Lower leg skin (tissue), 4 donors: ENCODE measurements at regions not wholly inside any gene's neighbourhood (a gene's known extent, or its start where the extent isn't known, plus 50 kb on each side); places are given as distances from the start of the nearest gene placed in this dataset.

Source experiments
- DNase-seq, 2 donors: peaks; one replicate each; pipeline ENCODE4 v3.0.0-alpha.2; 2019; ENCODE audit warnings: low spot score in 2 of 2
- H3K4me3 ChIP-seq: fragments of 200-600 bp; sonication (generic); 2 replicates; pipeline ENCODE4 v1.5.1; 2017; ENCODE audit warnings: mild to moderate bottlenecking, low read depth; ENCODE audit not compliant: poor library complexity, severe bottlenecking
- CTCF ChIP-seq, 3 donors: fragments of 450-650 bp; IDR thresholded peaks; one replicate each; pipeline ENCODE4 v1.5.1; 2016; ENCODE audit warnings: antibody characterized with exemption in 3 of 3, mild to moderate bottlenecking in 3 of 3, moderate library complexity in 2 of 3
- POLR2A ChIP-seq, 2 donors: fragments of 450-650 bp; IDR thresholded peaks; one replicate each; pipeline ENCODE4 v1.6.1; 2016 to 2017; ENCODE audit warnings: antibody characterized with exemption in 2 of 2, mild to moderate bottlenecking in 1 of 2, moderate library complexity in 1 of 2
- WGBS, 2 donors: methylation state at CpG; one replicate each; pipeline ENCODE4 v1.1.5; 2018; 5-methylcytosine and 5-hydroxymethylcytosine counted together
- intact Hi-C: fragments of 100-400 bp; cut with DNase I; formaldehyde crosslinking; loops from one replicate; pipeline ENCODE4 v1.15.0; 2023; ENCODE audit warnings: low total_unique reads

GRCh38 chr18:52222211-52222610, 117.8 kb upstream of the DCC start:
- no peak for DNase-seq
- 72 to 74% methylated on average over 2 of the region's 2 CpGs for WGBS, 2 donors
- intact Hi-C loops, result no loop called here
- TF ChIP-seq CTCF (IDR thresholded peaks at IDR 0.05), result no peak
- no peak for TF ChIP-seq POLR2A (IDR thresholded peaks at IDR 0.05)
- no peak overlapping the region for H3K4me3 ChIP-seq

- intact Hi-C loops, result no loop called here
- no peak for DNase-seq
- WGBS, 2 donors, result 91 to 95% methylated on average over 4 of the region's 4 CpGs
- TF ChIP-seq CTCF (IDR thresholded peaks at IDR 0.05) (no peak), POLR2A (IDR thresholded peaks at IDR 0.05) (no peak)
- no peak overlapping the region for H3K4me3 ChIP-seq
Measured at GRCh38 chr18:52227536-52227935, 112.5 kb upstream of the DCC start.

GRCh38 chr18:52228166-52228565, 111.8 kb upstream of the DCC start:
- TF ChIP-seq POLR2A (IDR thresholded peaks at IDR 0.05), result no peak

GRCh38 chr18:52236131-52236530, 103.9 kb upstream of the DCC start:
- WGBS, 2 donors, result 35 to 94% methylated on average over 1 of the region's 1 CpG
- intact Hi-C loops, result no loop called here

More at GRCh38 chr18:52228166-52228565, 111.8 kb upstream of the DCC start:
- no peak for DNase-seq
- intact Hi-C loops, result no loop called here
- H3K4me3 ChIP-seq, result no peak overlapping the region
- WGBS, 2 donors, result 41 to 53% methylated on average over 3 of the region's 3 CpGs

GRCh38 chr18:52237551-52237950, 102.4 kb upstream of the DCC start:
- TF ChIP-seq POLR2A (IDR thresholded peaks at IDR 0.05) (no peak), CTCF (IDR thresholded peaks at IDR 0.05) (no peak)
- DNase-seq, result no peak
- WGBS, 2 donors, result 82 to 84% methylated on average over 2 of the region's 2 CpGs
- H3K4me3 ChIP-seq, result no peak overlapping the region
- intact Hi-C loops, result no loop called here

More at GRCh38 chr18:52236131-52236530, 103.9 kb upstream of the DCC start:
- TF ChIP-seq CTCF (IDR thresholded peaks at IDR 0.05) (no peak), POLR2A (IDR thresholded peaks at IDR 0.05) (no peak)
- no peak for DNase-seq
- no peak overlapping the region for H3K4me3 ChIP-seq

GRCh38 chr18:52242711-52243110, 97.3 kb upstream of the DCC start:
- no peak overlapping the region for H3K4me3 ChIP-seq
- DNase-seq, result no peak
- 75 to 84% methylated on average over 2 of the region's 2 CpGs for WGBS, 2 donors
- intact Hi-C loops, result no loop called here
- TF ChIP-seq CTCF (IDR thresholded peaks at IDR 0.05), result no peak
